AG04450 (cell line): ENCODE measurements at regions not wholly inside any gene's neighbourhood (a gene's known extent, or its start where the extent isn't known, plus 50 kb on each side); places are given as distances from the start of the nearest gene placed in this dataset.

Experiments used
- CTCF ChIA-PET: fragments of 300-600, 350-600 bp; formaldehyde crosslinking; extraction: SDS; loops from one replicate; lab custom pipeline; 2022; ENCODE audit warnings: antibody characterized with exemption, inconsistent platforms; lab: Charles Lee
- POLR2A ChIA-PET: fragments of 350-600 bp; formaldehyde crosslinking; extraction: SDS; loops from one replicate; lab custom pipeline; 2021; ENCODE audit warnings: antibody characterized with exemption, inconsistent platforms; lab: Yijun Ruan, JAX
- DNase-seq: peaks from one replicate; pipeline ENCODE4 v3.0.0-alpha.2; 2011; ENCODE audit warnings: low read depth, low spot score
- H3K27ac ChIP-seq: one replicate; pipeline ENCODE4 v1.5.1; 2012; ENCODE audit warnings: low read depth, low read length, control low read depth
- H3K27me3 ChIP-seq: one replicate; pipeline ENCODE4 v1.6.0; 2012; ENCODE audit warnings: low read length; ENCODE audit not compliant: control insufficient read depth, insufficient read depth
- H3K4me3 ChIP-seq: 2 replicates; pipeline ENCODE4 v1.5.1; 2011; ENCODE audit warnings: mild to moderate bottlenecking, low read depth, low read length, control low read depth
- H3K9me3 ChIP-seq: 2 replicates; pipeline ENCODE4 v1.5.1; 2012; ENCODE audit warnings: low read length; ENCODE audit not compliant: control insufficient read depth, insufficient read depth
- CTCF ChIP-seq: IDR thresholded peaks from 2 replicates; pipeline ENCODE4 v1.5.1; 2011; ENCODE audit warnings: low read depth, low read length, control low read depth, inconsistent platforms

DNA sequence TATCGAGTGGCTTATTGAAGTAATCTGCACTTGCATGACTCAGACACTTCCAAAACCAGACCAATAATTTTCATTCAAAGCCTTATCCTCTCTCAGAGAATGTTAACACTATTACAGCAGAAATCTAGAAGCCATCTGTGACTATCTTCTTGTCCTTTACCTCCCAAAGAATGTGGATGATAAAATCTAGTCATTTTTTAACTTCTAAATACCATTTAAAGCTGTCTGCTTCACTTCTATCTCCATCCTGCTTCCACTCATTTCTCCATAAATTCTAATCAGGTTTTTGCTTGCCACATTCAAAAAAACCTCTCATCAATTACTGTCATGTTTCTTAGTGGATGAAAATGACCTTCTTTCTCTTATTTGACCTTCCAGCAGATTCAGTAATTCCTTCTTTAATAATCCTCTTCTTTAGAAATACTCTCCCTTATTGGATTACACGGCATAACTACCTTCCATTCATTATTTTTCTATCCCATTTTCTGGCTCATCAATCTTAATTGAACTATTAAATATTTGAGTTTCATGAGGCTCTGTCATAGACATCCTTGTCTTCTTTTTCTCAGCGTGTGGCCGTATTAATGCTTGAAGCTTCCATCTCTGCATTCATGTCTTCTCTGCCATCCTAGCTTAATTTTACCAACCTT lies 1999.4 kb downstream of the MRPL39 start:
- H3K4me3 ChIP-seq, result no peak overlapping the region
- no peak for DNase-seq
- H3K27ac ChIP-seq, result no peak overlapping the region
- no peaks in the 10 kb centered on the region for H3K27me3 ChIP-seq
- H3K9me3 ChIP-seq, result peaks cover 7% of the 10 kb centered on the region
- ChIA-PET CTCF (no interaction called here), POLR2A (no interaction called here)
- no peak for TF ChIP-seq CTCF

- ChIA-PET POLR2A (no interaction called here), CTCF (no interaction called here)
- no peak overlapping the region for H3K4me3 ChIP-seq
- TF ChIP-seq CTCF, result no peak
- no peaks in the 10 kb centered on the region for H3K27me3 ChIP-seq
- no peak for DNase-seq
- H3K9me3 ChIP-seq, result peaks cover 10% of the 10 kb centered on the region
- no peak overlapping the region for H3K27ac ChIP-seq
Measured at GRCh38 chr21:23601549-23601948, 2005.7 kb downstream of the MRPL39 start.

DNA sequence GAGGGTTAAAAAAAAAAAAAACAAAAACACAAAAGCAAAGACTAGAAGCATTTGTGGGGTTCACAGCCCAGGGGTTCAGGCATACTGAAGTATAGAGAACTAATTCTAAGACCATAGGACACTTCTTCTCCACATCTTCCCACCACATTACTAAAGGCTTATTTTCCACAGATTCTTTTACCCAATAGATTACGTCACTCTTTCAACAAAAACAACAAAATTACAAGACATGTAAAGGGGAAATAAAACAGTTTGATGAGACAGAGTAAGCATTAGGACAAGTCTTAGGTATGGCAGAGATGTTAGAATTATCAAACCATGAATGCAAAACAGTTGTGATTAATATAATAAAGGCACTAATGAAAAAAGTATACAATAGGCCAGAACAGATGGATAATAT lies 2013.7 kb downstream of the MRPL39 start:
- no peak for DNase-seq
- Histone ChIP-seq H3K27me3 (no peaks in the 10 kb centered on the region), H3K27ac (no peak overlapping the region), H3K4me3 (no peak overlapping the region), H3K9me3 (peaks cover 7% of the 10 kb centered on the region; the same call in 1 of the 2 replicates)
- no peak for TF ChIP-seq CTCF
- CTCF ChIA-PET, result no interaction called here
- POLR2A ChIA-PET, result no interaction called here

- CTCF ChIA-PET, result no interaction called here
- POLR2A ChIA-PET, result no interaction called here
Measured at GRCh38 chr21:23585419-23585818, 2021.9 kb downstream of the MRPL39 start.

More at GRCh38 chr21:23585419-23585818, 2021.9 kb downstream of the MRPL39 start:
- H3K4me3 ChIP-seq, result no peak overlapping the region
- no peak overlapping the region for H3K27ac ChIP-seq
- TF ChIP-seq CTCF, result no peak
- peaks cover 3% of the 10 kb centered on the region for H3K9me3 ChIP-seq
- DNase-seq, result no peak
- no peaks in the 10 kb centered on the region for H3K27me3 ChIP-seq
